ENCODE measurements at regions not wholly inside any gene's neighbourhood (a gene's known extent, or its start where the extent isn't known, plus 50 kb on each side); places are given as distances from the start of the nearest gene placed in this dataset.

DNA sequence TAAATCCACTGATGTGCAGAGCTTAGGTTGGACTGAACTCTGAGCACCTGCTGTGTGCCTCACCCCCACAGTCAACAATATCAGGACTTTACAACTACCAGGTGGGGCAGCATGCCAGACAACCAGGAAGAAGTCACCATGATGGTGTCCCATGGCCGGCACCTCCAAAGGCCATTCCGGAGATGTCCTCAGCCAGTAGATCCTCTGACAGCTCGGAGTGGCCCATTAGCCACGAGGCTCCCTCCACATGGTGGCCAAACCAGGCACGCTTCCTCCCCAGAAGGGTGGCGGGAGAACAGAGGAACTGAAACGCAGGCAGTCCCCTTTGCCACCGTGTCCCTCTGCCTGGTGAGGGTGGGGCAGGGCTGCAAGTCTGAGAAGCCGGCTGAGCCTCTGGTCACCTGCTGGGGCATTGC lies 390.0 kb downstream of the TNS3 start:
- Histone ChIP-seq H3K27ac (no peak overlapping the region), H3K27me3 (no peaks in the 10 kb centered on the region), H3K36me3 (ENCODE audit: low read depth, missing control alignments) (no peaks in the 10 kb centered on the region), H3K9me3 (no peaks in the 10 kb centered on the region), H3K4me1 (no peaks in the 10 kb centered on the region), H3K4me3 (no peak overlapping the region)
- no peak for TF ChIP-seq POLR2A (IDR thresholded peaks at IDR 0.05)
- TF ChIP-seq CTCF (IDR thresholded peaks at IDR 0.05) = no peak
- intact Hi-C loops (cut with DNase I; ENCODE audit: low total_unique reads) = no loop called here
- WGBS, 2 donors = 81 to 91% methylated on average over 5 of the region's 9 CpGs
- DNase-seq = no peak

DNA sequence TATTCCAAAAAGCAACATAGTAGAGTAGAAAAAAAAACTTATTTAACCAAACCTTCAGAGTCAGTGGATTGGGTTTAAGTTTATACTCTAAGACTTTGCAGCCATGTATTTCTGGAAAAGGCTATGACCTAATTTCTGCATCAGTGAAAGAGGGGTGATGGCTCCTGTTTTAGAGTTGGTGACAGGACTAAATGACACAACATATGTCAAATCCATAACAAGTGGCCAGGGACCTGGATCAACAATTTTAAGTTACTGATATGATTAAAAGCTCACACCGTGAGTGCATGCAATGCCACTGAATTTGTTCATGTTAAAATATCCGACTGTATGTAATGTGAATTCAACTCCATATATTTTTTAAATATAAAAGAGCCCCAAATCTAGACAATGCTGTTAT lies 390.6 kb downstream of the TNS3 start:
- no peaks in the 10 kb centered on the region for H3K9me3 ChIP-seq
- no peaks in the 10 kb centered on the region for H3K4me1 ChIP-seq
- WGBS, 2 donors = 95 to 99% methylated on average over 2 of the region's 2 CpGs
- no peaks in the 10 kb centered on the region for H3K27me3 ChIP-seq
- no peak for TF ChIP-seq POLR2A (IDR thresholded peaks at IDR 0.05)
- no peak for TF ChIP-seq CTCF (IDR thresholded peaks at IDR 0.05)
- intact Hi-C loops (cut with DNase I; ENCODE audit: low total_unique reads) = no loop called here
- H3K4me3 ChIP-seq = no peak overlapping the region
- no peak overlapping the region for H3K27ac ChIP-seq
- DNase-seq = no peak
- no peaks in the 10 kb centered on the region for H3K36me3 ChIP-seq (ENCODE audit: low read depth, missing control alignments)

GRCh38 chr7:47190462-47190861 lies 391.4 kb downstream of the TNS3 start:
- DNase-seq = peak; percentile 36
- 49 to 68% methylated on average over 4 of the region's 4 CpGs for WGBS, 2 donors
- no peaks in the 10 kb centered on the region for H3K4me1 ChIP-seq
- intact Hi-C loops (cut with DNase I; ENCODE audit: low total_unique reads) = no loop called here
- H3K9me3 ChIP-seq = no peaks in the 10 kb centered on the region
- H3K36me3 ChIP-seq (ENCODE audit: low read depth, missing control alignments) = no peaks in the 10 kb centered on the region
- no peaks in the 10 kb centered on the region for H3K27me3 ChIP-seq
- no peak overlapping the region for H3K27ac ChIP-seq
- TF ChIP-seq CTCF (IDR thresholded peaks at IDR 0.05) = no peak
- TF ChIP-seq POLR2A (IDR thresholded peaks at IDR 0.05) = no peak
- H3K4me3 ChIP-seq = no peak overlapping the region

DNA sequence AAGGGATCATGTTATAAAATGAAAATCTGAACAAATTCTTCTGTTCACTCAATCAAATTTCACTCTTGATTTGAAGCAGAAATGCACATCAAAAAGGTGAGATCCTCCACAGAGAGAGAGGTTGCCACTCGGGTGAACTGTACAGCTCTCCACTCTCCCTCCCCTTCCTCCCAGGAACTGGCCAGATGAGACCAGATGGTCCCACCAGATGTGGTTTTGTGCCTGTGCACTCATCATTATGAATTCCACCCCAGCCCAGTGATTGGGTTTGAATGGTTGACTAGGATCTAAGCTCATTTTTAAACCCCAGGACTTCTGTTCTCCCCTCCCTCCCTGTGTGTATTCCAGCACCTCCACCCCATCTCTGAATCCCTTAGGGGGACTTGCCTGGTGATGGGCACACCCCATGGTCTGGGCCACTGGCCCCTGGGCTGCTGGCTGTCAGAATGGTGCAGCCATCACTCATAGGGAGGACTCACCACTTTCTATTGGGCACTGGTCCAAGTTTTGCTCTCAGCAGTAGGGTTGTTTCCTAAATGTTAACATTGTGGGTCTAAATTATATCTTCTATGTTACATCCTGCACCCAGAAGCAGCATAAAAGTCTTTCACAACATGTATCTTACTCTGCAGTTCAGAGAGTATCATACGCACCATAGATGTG lies 393.1 kb downstream of the TNS3 start:
- Histone ChIP-seq H3K4me3 (no peak overlapping the region), H3K27ac (no peak overlapping the region), H3K9me3 (no peaks in the 10 kb centered on the region), H3K36me3 (ENCODE audit: low read depth, missing control alignments) (no peaks in the 10 kb centered on the region), H3K27me3 (no peaks in the 10 kb centered on the region), H3K4me1 (peaks cover 3% of the 10 kb centered on the region)
- WGBS, 2 donors = 55 to 70% methylated on average over 2 of the region's 2 CpGs
- DNase-seq = no peak
- no peak for TF ChIP-seq CTCF (IDR thresholded peaks at IDR 0.05)
- TF ChIP-seq POLR2A (IDR thresholded peaks at IDR 0.05) = no peak
- intact Hi-C loops (cut with DNase I; ENCODE audit: low total_unique reads) = loop anchor here (10.0 kb wide), 1 partner anchor 56 kb away; no protein-coding TSS in a partner anchor

- Histone ChIP-seq H3K4me3 (no peak overlapping the region), H3K4me1 (peaks cover 7% of the 10 kb centered on the region), H3K36me3 (ENCODE audit: low read depth, missing control alignments) (no peaks in the 10 kb centered on the region), H3K27me3 (no peaks in the 10 kb centered on the region), H3K27ac (no peak overlapping the region), H3K9me3 (no peaks in the 10 kb centered on the region)
- intact Hi-C loops (cut with DNase I; ENCODE audit: low total_unique reads) = loop anchor here (10.0 kb wide), 1 partner anchor 57 kb away; no protein-coding TSS in a partner anchor
- no peak for TF ChIP-seq CTCF (IDR thresholded peaks at IDR 0.05)
- no peak for TF ChIP-seq POLR2A (IDR thresholded peaks at IDR 0.05)
- no peak for DNase-seq
- 45 to 51% methylated on average over 3 of the region's 3 CpGs for WGBS, 2 donors
Observed at GRCh38 chr7:47188136-47188535, 393.8 kb downstream of the TNS3 start.
